ENCODE measurements at regions not wholly inside any gene's neighbourhood (a gene's known extent, or its start where the extent isn't known, plus 50 kb on each side); places are given as distances from the start of the nearest gene placed in this dataset.

- no peak for TF ChIP-seq AR (CRISPR knock-in tag; IDR thresholded peaks at IDR 0.05)
- TF ChIP-seq SP1 (CRISPR knock-in tag; conservative IDR thresholded peaks at IDR 0.05), result no peak
- TF ChIP-seq ZNF138 (CRISPR knock-in tag; conservative IDR thresholded peaks at IDR 0.05), result no peak
- no peak for TF ChIP-seq CBFB (CRISPR knock-in tag; IDR thresholded peaks at IDR 0.05; ENCODE audit: low read depth)
These were observed 99.0 kb upstream of the SOX5 start (continued) for GRCh38 chr12:24048446-24048845.

GRCh38 chr12:24047326-24047725, 97.9 kb upstream of the SOX5 start:
- Mint-ChIP-seq H3K4me3 (no peak overlapping the region), H3K36me3 (peaks cover 11% of the 10 kb centered on the region; the same call in 1 of the 2 replicates), H3K4me1 (no peaks in the 10 kb centered on the region), H3K27me3 (ENCODE audit: low read depth) (no peaks in the 10 kb centered on the region), H3K9me3 (peaks cover 20% of the 10 kb centered on the region), H3K27ac (no peak overlapping the region)
- POLR2A ChIA-PET, result no interaction called here
- no peak for ATAC-seq
- TF ChIP-seq ELF4 (CRISPR knock-in tag; IDR thresholded peaks at IDR 0.05; ENCODE audit: low read depth), result no peak
- TF ChIP-seq ZNF281 (CRISPR knock-in tag; IDR thresholded peaks at IDR 0.05), result no peak
- no peak for TF ChIP-seq ZSCAN18 (CRISPR knock-in tag; IDR thresholded peaks at IDR 0.05)
- TF ChIP-seq HMGA2 (CRISPR knock-in tag; IDR thresholded peaks at IDR 0.05), result no peak
- no peak for TF ChIP-seq ZNF121 (CRISPR knock-in tag; IDR thresholded peaks at IDR 0.05)
- no peak for TF ChIP-seq NFYB (CRISPR knock-in tag; conservative IDR thresholded peaks at IDR 0.05; ENCODE audit: low read depth)
- TF ChIP-seq GRHL2 (CRISPR knock-in tag; IDR thresholded peaks at IDR 0.05; ENCODE audit: insufficient replicate concordance, severe bottlenecking), result no peak
- no peak for TF ChIP-seq STAT6 (CRISPR knock-in tag; conservative IDR thresholded peaks at IDR 0.05; ENCODE audit: low read depth)
- no peak for TF ChIP-seq TP53 (CRISPR knock-in tag; IDR thresholded peaks at IDR 0.05)
- TF ChIP-seq SOX15 (CRISPR knock-in tag; IDR thresholded peaks at IDR 0.05), result no peak
- TF ChIP-seq CREM (CRISPR knock-in tag; IDR thresholded peaks at IDR 0.05), result no peak
- DNase-seq (ENCODE audit: low spot score), result no peak
- CTCF ChIA-PET, result no interaction called here

GRCh38 chr12:24045816-24046257, 96.4 kb upstream of the SOX5 start:
- H3K27ac Mint-ChIP-seq, result no peak overlapping the region; the same call in 1 of the 2 replicates
- H3K36me3 Mint-ChIP-seq, result peaks cover 11% of the 10 kb centered on the region; the same call in 1 of the 2 replicates
- no peak overlapping the region for H3K4me3 Mint-ChIP-seq
- DNase-seq (ENCODE audit: low spot score) (no peak), ATAC-seq (no peak)
- ChIA-PET CTCF (no interaction called here), POLR2A (no interaction called here)
- TF ChIP-seq ATF6 (CRISPR knock-in tag; IDR thresholded peaks at IDR 0.05), result no peak
- no peak for TF ChIP-seq TEAD1 (CRISPR knock-in tag; IDR thresholded peaks at IDR 0.05)
- TF ChIP-seq CREM (CRISPR knock-in tag; IDR thresholded peaks at IDR 0.05), result no peak
- no peak for TF ChIP-seq ATF3 (CRISPR knock-in tag; conservative IDR thresholded peaks at IDR 0.05)
- peak; percentile 28; the same call in 1 of the 2 replicates for TF ChIP-seq GABPB1 (CRISPR knock-in tag; IDR thresholded peaks at IDR 0.05)
- no peaks in the 10 kb centered on the region for H3K4me1 Mint-ChIP-seq
- H3K9me3 Mint-ChIP-seq, result peaks cover 20% of the 10 kb centered on the region
- no peaks in the 10 kb centered on the region for H3K27me3 Mint-ChIP-seq (ENCODE audit: low read depth)

Data from WTC11 (cell line).